ENCODE measurements at regions not wholly inside any gene's neighbourhood (a gene's known extent, or its start where the extent isn't known, plus 50 kb on each side); places are given as distances from the start of the nearest gene placed in this dataset.

DNA sequence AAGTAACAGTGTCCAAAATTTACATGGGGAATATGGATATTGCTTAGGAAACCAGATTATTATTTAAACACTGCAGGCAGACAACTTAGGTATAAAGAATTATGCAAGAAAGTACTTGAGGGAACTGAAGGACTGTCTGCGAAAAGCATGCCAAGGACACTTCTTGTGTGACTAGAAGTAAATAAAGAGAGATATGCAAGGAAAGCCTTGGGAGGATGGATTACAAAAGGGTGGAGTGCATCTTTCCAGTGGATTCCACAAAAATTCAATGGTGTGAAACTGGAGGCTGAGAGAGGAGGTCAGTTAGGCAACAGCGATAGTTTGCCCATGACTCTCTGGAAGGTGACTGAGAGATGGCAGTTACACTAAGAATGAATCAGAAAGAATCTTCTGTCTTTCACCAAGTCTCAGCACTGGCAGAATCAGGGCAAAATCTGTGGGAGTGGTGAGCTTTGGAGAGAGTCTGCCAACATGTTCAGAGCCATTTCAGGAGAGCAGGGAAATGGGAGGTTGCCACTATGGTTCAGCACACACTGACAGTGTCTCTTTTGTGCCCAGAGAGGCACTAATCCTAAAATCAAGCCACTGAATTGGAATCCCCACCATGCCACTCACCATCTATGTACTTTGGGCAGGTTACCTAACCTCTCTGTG, 331.6 kb downstream of the BMPER start:
- DNase-seq (ENCODE audit: low spot score) = no peak
- Histone ChIP-seq H3K4me3 (no peak overlapping the region), H3K27ac (no peak overlapping the region)
- TF ChIP-seq, protein P1, sequence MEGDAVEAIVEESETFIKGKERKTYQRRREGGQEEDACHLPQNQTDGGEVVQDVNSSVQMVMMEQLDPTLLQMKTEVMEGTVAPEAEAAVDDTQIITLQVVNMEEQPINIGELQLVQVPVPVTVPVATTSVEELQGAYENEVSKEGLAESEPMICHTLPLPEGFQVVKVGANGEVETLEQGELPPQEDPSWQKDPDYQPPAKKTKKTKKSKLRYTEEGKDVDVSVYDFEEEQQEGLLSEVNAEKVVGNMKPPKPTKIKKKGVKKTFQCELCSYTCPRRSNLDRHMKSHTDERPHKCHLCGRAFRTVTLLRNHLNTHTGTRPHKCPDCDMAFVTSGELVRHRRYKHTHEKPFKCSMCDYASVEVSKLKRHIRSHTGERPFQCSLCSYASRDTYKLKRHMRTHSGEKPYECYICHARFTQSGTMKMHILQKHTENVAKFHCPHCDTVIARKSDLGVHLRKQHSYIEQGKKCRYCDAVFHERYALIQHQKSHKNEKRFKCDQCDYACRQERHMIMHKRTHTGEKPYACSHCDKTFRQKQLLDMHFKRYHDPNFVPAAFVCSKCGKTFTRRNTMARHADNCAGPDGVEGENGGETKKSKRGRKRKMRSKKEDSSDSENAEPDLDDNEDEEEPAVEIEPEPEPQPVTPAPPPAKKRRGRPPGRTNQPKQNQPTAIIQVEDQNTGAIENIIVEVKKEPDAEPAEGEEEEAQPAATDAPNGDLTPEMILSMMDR (IDR thresholded peaks at IDR 0.05) = no peak

DNA sequence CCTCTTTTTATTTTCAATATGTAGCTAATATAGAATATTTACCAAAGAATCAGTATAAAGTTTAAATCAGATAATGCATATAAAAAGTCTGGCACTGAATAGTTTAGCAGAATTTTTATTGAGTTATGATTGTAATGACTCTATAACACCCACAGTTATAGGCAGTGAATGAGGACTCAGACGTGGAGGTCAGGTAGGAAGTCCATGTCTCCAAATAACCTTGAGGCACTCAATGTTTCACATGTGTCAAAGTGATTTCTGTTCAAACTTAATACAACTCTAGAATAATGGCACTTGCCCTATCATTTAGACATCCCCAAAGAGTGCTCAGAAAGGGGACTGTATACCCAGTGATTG, 332.1 kb downstream of the BMPER start:
- no peak overlapping the region for H3K27ac ChIP-seq
- DNase-seq (ENCODE audit: low spot score) = no peak
- no peak overlapping the region for H3K4me3 ChIP-seq
- TF ChIP-seq, protein P1 (IDR thresholded peaks at IDR 0.05) = no peak

DNA sequence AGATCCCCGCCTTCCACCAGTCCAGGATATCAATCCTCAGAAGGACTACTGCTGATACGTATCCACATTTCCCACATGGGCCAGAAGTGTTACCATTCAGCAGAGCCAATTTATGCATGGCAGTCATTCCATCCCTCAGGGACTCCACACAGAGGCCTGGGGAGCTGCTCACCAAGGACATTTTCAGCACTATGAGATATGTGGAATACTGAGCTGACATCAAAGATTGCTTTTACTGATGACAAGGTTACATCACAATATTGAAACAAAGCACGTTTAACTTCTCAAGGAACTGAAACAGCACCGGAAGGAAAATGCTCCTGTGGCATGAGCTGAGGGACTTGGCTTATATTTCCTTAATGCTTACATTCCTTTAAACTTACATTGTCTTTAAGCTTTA, 335.1 kb downstream of the BMPER start:
- TF ChIP-seq, protein P1 (IDR thresholded peaks at IDR 0.05) = no peak
- Histone ChIP-seq H3K4me3 (no peak overlapping the region), H3K27ac (no peak overlapping the region)
- DNase-seq (ENCODE audit: low spot score) = no peak

DNA sequence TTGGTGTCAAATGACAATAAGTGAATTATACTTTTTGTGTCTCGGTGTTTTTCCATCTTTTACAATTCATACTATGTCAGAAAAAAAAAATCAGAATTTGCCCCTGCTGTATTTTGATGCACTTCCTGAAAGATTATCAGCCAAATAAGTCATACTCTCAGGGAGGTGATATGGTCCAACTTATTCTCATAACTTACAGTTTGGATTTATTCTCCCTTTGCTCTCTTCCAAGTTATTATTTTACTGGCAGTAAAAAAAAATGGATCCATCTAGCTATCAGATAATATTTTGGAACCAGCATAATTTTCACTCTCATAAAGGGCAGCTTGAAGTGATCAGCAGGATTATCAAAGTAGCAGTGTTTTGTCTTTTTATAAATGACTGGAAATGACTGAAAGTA, 337.1 kb downstream of the BMPER start:
- TF ChIP-seq, protein P1 (IDR thresholded peaks at IDR 0.05) = no peak
- Histone ChIP-seq H3K27ac (no peak overlapping the region), H3K4me3 (no peak overlapping the region)
- no peak for DNase-seq (ENCODE audit: low spot score)

DNA sequence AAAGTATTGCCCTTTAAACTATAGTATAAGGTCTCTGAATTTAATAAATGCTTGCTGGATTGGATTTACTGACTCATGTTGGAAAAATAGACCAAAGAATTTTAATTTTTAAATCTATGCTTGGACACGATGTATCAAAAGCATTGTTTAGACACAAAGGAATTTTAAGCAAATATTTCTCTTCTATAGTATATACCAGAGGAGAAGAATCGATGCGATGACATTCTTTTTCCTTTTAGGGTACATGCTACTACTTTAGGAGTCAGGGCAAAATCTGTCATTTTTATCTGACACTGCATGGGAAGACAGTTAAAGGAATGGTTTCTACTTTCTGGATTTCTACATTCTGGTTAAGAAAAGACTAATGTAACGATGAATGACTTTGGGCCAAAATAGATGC, 339.9 kb downstream of the BMPER start:
- Histone ChIP-seq H3K27ac (no peak overlapping the region), H3K4me3 (no peak overlapping the region)
- TF ChIP-seq, protein P1 (IDR thresholded peaks at IDR 0.05) = no peak
- no peak for DNase-seq (ENCODE audit: low spot score)

DNA sequence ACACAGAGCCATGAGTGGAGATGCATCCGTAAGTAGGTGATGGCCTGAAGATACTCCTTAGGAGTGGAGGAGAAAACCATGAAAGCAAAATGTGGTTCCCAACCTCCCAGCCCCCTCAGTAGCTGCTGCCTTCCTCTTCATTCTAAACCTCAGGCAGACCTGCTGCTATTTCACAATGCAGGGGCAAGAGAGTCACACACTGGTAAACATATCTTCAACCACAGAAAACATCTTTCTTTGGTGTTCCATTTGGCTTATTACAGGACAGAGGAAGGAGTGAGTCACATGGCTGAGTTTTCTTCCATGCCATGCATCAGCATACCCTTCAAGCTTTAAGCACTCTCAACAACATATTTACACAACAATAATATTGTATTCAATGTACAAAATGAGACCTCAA, 342.1 kb downstream of the BMPER start:
- Histone ChIP-seq H3K4me3 (no peak overlapping the region), H3K27ac (no peak overlapping the region)
- TF ChIP-seq, protein P1 (IDR thresholded peaks at IDR 0.05) = no peak
- no peak for DNase-seq (ENCODE audit: low spot score)

DNA sequence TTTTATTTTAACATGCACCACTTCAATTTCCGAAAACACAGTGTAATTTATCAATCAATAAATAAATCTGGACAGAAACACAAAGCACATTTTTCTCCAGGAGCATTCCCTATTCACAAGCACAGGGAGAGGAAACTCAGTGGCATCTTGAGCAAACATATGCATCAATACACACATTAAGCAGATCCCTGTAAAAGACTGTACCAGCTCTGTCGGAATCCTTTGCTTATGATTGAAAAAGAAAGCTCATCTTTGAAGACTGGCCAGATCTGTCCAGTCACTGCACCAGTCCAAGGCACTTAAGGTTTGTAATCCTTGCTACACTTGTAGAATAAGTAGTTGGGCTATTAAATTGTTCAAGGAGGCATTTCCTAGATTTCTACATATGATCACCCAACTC, 343.9 kb downstream of the BMPER start:
- TF ChIP-seq, protein P1 (IDR thresholded peaks at IDR 0.05) = no peak
- Histone ChIP-seq H3K27ac (no peak overlapping the region), H3K4me3 (no peak overlapping the region)
- DNase-seq (ENCODE audit: low spot score) = no peak
